HG03196 (cell line): ENCODE measurements at regions not wholly inside any gene's neighbourhood (a gene's known extent, or its start where the extent isn't known, plus 50 kb on each side); places are given as distances from the start of the nearest gene placed in this dataset.
"Not testable (repeated sequence)": the region's sequence is repeated elsewhere in the genome, so short reads cannot be mapped to it uniquely, and the experiment has no call there.

Source experiments
- ATAC-seq: cut with Tn5 transposase; IDR thresholded peaks from one replicate; pipeline ENCODE4 v1.9.1; 2021; ENCODE audit not compliant: unreplicated experiment

DNA sequence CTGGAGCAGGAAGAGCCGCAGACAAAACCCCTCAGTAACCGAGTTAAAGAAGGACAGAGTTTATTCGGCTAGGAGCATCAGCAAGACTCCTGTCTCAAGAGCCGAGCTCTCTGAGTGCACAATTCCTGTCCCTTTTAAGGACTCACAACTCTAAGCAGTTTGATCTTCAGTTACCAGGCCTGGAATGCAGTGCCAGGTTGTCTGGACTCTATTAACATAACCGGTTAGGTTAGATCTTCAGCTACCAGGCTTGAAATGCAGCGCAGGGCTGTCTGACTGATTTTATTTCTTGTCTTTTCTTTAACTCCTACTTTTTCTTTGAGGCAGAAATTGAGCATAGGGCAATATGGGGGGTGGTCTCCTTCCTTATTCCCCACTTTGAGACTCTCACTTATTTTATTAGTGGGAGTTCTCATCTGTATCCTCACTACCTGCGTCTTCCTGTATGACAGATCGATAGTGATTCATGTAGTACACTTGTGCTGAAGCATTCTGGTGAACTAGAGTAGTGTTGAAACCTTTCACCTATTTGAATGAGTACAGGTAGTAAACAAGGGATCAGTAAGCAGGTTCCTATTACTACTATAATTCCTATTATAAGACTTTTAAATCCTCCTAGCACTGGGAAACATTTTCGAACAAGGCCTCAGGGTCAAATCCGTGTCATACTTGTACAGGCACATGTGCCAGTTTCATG, 325.0 kb downstream of the CGGBP1 start:
- ATAC-seq, result no peak

DNA sequence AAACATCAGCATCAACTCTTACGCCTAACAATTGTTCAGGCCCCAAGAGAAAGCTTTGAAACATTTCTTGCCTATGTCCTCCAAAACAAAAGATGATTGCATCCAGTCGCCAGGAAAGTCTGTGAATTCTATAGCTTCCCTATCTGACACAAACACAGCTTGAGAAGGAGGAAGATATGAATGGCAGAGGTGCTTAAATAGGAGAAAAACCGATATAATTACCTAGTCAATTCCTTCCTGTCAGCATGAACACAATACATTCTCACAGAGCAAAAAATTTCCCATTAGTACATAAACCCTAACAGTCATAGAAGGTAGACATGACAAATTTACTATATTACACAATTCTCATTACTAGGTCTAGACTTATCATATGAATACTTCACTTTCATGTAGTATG, 326.5 kb downstream of the CGGBP1 start:
- no peak for ATAC-seq

DNA sequence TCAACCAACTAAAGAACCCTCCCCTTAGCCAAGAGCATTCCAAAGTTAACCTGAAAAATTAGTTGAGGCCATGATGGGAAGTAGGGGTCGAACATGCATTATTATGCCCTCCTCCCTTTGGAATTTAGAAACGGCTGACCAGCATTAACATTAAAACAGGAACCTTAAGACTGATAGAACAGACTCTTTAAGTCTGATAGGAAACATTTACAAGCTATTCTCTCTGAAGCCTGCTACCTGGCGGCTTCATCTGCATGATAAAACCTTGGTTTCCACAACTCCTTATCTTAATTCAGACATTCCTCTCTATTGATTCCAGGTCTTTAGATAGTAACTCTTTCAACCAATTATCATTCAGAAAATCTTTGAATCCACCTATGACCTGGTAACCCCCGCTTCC, 331.0 kb downstream of the CGGBP1 start:
- no peak for ATAC-seq

DNA sequence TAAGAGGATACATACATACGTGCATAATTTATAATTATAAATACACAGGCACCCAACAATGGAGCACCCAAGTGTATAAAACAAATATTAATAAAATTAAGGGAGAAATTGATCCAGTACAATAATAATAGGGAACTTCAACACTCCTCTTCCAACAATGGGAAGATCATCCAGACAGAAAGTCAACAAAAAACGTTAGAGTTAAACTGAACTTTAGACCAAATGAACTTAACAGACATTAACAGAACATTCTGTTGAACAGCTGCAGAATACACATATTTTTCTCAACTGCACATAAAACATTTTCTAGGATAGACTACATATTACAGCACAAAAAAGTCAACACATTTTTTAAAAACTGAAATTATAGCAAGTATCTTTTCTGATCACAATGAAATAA, 339.7 kb downstream of the CGGBP1 start:
- no peak for ATAC-seq

DNA sequence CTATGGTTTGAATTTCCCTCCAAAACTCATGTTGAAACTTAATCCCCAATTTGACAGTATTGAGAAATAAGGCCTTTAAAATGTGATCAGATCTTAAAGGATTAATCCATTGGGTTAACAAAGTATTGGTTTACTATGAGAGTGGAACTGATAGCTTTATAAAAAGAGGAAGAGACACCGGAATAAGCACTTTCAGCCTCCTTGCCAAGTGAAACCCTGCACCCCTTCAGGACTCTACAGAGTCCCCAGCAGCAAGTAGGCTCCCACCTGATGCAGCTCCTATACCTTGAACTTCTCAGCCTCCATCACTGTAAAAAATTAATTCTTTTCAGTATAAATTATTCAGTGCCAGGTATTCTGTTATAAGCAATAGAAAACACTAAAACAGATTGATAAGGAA, 348.3 kb downstream of the CGGBP1 start:
- no peak for ATAC-seq

DNA sequence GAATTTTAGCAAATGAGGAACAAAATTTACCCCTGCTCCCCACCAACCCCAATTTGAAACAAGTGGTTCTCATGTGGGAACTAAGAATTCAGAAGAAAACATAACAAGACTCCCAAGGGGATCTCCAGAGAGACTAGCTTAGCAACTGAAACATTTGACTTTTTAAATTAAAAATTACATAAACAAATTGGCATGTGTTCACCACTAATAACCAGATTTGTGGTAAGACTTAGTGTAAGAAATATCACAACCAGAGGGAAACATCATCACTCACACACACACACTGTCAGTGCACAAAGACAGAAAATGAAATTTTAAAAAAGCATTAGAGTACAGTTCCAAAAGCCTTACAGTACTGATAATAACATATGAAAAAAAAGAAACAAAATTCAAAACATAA, 348.8 kb downstream of the CGGBP1 start:
- ATAC-seq, result no peak

DNA sequence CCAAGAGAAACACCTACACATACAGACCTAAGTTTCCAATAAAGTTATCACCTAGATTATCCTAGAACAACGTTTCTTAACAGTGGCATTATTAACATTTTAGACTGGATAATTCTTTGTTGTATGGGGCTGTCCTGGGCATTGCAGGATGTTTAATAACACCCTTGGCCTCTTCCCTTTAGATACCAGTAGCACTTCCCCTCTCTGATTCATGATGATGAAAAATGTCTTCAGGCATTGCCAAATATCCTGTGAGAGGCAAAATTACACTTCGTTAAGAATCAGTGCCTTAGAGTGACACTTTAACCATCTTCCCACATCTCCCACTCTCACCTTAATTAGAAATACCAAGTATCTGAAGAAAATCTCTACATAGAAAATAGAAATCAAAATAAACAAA, 352.6 kb downstream of the CGGBP1 start:
- no peak for ATAC-seq

DNA sequence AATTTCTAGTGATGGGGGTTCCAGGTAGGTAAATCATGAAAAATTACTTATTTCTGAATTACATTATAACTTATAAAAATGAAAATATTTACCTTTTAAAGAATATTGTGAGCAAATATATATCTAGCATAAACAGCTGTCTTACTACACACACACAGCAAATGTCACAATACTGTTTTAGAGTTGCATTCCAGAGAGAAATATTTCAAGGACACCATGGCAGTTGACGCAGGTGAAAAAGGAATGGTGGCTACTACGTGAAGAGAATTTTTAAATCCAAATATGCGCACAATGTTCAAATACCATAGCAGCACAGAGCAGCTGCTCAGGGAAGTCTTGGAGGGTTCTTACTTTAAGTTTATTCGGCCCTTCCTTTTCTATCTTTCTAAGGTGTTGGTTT, 356.2 kb downstream of the CGGBP1 start:
- ATAC-seq, result no peak

DNA sequence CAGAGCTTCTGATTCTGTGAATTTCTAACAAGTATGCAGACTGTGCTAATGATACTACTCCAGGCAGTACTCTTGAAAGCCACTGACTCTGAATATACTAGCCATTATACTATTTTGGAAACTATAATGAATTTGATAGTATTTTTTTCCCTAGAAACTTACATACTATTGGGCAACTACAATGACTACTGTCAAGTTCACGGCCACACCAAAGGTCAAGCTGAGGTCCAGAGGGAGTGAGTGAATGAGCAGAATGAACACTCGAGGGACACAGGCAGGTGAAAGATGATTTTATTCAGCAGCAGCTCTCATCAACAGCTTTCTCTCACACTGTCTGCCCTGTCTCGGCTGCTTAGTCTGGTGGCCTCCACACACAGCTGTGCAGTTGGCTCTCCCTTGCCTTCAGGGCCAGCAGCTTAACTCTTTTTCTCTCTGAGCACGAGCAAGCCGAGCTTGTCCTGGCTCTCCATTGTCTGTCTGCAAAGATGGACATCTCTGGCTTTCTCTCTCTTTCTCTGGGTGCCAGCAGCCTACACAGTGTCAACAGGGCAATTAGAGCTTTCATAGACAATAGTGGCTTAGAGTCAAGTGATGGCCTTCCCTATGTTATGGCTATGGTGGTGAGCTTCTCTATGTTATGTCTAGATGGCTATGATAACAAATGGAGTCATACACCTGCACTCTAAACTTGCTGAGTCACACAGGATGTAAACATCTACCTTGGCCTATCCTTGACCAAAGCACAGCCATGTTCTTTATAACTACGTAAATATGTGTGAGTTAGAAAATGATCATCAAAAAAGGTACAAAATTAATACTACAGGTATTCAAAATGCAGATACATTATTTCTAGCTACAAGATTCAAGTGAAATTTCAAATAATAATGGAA, 362.4 kb downstream of the CGGBP1 start:
- no peak for ATAC-seq

DNA sequence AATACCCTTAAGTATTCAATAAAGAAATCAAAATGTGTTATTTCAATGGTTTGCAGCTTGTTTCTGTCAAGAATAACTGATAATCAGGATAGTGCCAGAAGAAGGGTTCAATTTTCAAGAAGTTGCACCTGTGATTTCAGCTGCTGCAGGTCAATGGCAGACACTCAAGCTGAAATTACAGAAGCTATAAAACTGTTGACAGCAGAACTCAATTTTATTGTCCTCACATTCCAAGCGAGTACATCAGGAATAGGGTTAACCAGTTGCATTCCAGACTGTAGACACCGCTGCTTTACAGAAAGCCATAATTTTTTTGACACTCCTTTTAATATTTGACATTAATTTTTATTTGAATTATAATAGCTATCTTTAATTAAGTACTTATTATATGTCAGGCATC, 364.1 kb downstream of the CGGBP1 start:
- ATAC-seq, result no peak

DNA sequence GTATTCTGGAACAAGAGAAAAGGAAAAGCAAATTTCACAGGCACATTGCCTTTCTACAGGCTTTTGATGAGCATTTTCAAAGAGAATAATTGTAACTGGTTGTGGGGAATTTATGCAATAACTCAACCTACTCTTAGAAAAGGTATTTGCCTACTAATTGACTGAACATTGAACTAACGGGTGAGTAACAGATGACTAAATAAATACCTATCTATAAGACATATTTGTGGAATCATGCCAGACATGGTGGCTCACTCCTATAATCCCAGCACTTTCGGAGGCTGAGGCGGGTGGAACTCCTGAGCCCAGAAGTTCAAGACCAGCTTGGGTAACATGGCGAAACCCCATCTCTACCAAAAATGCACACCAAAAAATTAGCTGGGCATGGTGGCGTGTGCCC, 367.7 kb downstream of the CGGBP1 start:
- no peak for ATAC-seq

DNA sequence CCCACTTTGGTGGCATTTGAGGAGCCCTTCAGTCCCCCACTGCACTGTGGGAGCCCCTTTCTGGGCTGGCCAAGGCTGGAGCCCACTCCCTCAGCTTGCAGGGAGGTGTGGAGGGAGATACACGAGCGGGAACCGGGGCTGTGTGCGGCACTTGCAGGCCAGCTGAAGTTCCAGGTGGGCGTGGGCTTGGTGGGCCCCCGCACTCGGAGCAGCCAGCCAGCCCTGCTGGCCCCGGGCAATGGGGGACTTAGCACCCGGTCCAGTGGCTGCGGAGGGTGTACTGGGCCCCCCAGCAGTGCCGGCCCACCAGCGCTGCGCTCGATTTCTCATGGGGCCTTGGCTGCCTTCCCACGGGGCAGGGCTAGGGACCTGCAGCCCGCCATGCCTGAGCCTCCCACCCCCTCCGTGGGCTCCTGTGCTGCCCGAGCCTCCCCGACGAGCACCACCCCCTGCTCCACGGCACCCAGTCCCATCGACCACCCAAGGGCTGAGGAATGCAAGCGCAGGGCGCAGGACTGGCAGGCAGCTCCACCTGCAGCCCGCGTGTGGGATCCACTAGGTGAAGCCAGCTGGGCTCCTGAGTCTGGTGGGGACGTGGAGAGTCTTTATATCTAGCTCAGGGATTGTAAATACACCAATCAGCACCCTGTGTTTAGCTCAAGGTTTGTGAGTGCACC, 379.7 kb downstream of the CGGBP1 start:
- not testable (repeated sequence) for ATAC-seq

DNA sequence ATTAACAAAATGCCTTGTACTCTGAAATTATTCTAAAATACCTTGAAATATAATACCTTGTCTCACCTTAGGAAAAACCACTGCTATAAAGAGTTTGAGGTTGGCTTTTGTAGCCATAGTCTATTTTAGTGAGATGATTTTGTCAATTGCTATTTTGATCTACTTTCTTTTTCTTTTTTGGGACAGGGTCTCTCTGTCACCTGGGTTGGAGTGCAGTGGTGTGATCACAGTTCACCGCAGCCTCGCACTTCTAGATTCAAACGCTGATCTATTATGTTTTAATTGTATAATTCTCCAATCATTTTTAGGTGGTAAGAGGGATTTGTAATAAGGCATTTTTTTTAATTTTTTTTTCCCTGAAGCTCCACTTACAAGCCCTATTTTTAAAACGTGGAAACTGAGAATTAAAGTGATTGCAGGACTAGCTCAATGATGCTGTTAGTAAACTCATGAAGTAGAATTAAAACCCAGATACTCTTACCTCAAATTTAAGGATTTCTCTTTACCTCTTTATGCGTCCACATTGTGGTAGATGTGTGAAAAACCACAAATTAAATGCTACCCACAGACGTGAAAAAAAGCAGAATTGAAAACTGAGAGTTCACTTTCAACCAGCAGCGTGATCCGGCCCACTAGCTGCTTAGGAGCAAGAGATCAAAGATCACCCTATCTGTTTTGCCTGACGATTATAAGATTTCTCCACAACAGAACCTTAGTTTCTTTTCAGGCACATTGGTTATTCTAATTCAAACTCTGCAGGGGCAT, 384.2 kb downstream of the CGGBP1 start:
- peak; percentile 99 for ATAC-seq

DNA sequence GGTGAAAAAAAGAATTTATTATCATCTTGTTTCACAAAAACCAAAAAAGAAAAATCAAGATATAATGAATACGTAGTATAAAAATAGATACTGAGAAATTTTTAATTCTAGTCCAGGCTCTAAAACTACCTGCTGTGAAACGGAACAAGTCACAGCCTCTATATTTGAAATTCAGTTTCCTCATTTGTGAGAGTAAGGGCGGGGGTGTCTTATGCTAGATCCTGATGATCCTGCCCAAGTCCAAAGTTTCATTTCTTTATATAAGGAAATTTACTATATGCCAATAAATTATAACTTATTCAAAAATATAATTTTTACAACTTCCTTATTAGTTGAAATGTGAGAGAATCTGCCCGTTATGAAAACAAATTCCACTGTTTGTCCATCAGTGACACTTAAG, 385.7 kb downstream of the CGGBP1 start:
- ATAC-seq, result no peak

DNA sequence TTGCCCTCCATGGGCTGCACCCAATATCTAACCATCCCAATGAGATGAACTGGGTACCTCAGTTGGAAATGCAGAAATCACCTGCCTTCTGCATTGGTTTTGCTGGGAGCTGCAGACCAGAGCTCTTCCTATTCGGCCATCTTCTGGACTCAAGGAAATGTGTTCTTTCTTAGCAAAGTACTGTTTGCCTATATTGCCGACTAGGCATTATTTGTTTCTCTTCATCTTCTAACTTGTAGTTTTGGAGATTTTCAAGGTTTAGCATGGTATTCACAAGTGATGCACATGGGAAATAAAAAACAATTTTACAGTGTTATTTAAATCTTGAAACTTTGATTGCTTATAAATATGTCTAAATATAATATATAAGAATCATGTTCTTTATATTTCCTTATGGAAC, 377.8 kb upstream of the POU1F1 start:
- ATAC-seq, result no peak

DNA sequence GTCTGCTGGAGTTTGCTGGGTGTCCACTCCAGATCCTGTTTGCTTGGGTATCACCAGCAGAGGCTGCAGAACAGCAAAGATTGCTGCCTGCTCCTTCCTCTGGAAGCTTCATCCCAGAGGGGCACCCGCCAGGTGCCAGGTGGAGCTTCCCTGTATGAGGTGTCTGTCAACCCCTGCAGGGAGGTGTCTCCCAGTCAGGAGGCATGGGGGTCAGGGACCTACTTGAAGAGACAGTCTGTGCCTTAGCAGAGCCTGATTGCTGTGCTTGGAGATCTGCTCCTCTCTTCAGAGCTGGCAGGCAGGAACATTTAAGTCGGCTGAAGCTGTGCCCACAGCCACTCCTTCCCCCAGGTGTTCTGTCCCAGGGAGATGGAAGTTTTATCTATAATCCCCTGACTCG, 376.8 kb upstream of the POU1F1 start:
- not testable (repeated sequence) for ATAC-seq

DNA sequence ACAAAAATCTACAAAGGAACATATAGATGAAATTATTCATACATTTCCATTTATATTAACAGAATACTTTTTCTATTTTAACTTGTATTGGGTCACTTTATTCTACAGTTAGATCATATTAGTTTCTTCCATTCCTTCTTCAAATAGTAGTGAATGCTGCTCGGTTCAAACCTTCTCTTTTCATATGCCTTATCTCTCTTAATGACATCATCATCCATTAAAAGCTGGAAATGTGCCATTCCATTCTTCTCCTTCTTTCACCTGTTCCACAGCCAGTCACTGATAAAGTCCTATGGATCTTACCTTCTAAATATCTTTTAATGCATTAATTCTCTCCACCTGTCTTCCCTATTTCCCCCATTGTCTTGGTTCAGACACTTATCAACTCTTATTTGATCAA, 358.0 kb upstream of the POU1F1 start:
- no peak for ATAC-seq

DNA sequence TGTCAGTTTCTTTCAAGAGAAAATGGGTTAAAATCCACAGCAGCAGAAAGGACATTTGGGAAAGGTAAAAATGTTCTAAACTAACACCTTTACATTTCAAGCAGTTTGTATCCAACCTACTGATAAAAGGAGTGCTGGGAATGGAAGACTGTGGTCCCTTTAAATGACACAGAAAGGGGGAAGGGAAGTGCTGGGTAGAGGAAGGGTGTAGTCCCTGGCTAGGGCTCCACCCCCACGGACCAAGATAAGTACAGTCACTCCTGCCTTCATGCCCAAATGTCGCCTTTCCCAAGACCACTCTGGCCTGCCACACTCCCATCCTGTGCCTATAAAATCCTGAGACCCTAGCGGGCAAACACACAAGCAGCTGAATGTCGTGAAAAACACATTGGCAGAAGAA, 350.9 kb upstream of the POU1F1 start:
- no peak for ATAC-seq

DNA sequence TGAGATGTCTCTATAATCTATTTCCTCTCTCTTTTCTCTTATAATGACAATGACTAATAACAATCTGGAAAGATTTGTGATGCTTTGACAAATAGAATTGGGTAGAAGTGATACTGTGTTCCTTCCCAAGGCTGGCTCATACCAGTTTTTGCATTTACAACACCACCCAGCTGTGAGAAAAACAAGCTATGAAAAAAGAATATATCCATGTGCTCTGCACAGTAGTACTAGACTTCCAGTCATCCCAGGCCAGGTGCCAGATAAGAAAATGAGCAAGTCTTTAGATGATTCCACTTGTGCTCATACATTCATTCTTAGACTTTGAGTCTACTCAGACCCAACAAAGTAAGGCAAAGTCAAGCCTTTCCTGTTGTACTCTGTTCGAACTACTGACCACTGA, 350.2 kb upstream of the POU1F1 start:
- no peak for ATAC-seq

DNA sequence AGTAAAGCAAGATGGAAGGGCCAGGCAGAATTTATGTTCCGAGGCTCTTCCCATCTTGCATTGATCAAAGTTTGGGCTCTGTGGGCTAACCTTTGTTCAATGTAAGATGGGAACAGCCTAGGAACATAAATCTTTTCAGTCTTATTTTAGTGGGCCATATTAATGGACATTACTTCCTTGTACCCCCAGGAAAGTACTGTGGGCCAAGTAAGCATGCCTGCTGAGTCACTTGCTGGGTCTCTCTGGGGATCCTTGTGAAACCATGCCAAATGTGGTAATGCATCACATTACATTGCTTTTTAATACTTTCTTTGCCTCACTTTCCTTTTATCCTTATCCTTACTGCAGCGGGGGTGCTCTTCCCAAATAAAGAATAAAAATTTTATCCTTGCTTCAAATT, 349.5 kb upstream of the POU1F1 start:
- no peak for ATAC-seq

DNA sequence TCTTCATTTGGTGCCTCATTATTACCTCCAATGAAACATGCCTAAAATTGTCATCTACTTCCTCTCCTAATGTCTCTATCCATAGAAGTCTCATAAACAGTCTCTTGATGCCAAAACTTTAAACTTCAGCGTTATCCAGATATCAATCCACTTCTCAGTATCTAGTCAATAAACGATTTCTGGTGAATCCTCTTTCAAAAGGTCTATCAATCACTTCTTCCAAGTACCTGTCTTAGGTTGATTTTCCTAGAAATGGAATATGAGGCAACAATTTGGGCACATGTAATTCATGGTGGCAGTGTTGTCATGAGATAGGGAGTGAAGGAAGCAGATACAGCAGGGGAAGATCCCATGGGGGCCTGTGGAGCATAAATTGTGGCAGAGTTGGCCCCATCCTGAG, 348.5 kb upstream of the POU1F1 start:
- ATAC-seq, result no peak
